ENCODE measurements at regions not wholly inside any gene's neighbourhood (a gene's known extent, or its start where the extent isn't known, plus 50 kb on each side); places are given as distances from the start of the nearest gene placed in this dataset.

GRCh38 chr3:102066470-102066869 lies 217.2 kb downstream of the NFKBIZ start:
- no peak for DNase-seq (ENCODE audit: extremely low spot score)
- CTCF ChIA-PET: no interaction called here
- TF ChIP-seq SUZ12 (IDR thresholded peaks at IDR 0.05) (no peak), FOXA1 (IDR thresholded peaks at IDR 0.05) (no peak), BHLHE40 (IDR thresholded peaks at IDR 0.05; ENCODE audit: borderline replicate concordance) (no peak), ELF4 (IDR thresholded peaks at IDR 0.05) (no peak), CTBP1 (IDR thresholded peaks at IDR 0.05; ENCODE audit: borderline replicate concordance) (no peak), LEF1 (IDR thresholded peaks at IDR 0.05; ENCODE audit: borderline replicate concordance) (no peak), FOXM1 (IDR thresholded peaks at IDR 0.05; ENCODE audit: borderline replicate concordance) (no peak), NFRKB (IDR thresholded peaks at IDR 0.05) (no peak)
- POLR2A ChIA-PET: no interaction called here

- CTCF ChIA-PET: no interaction called here
- no peak for TF ChIP-seq HDGF (IDR thresholded peaks at IDR 0.05; ENCODE audit: borderline replicate concordance)
- no peak for DNase-seq (ENCODE audit: extremely low spot score)
- POLR2A ChIA-PET: no interaction called here
These were observed 219.0 kb downstream of the NFKBIZ start for GRCh38 chr3:102068327-102068726.

GRCh38 chr3:102068736-102069135 lies 219.4 kb downstream of the NFKBIZ start:
- POLR2A ChIA-PET: no interaction called here
- TF ChIP-seq FOXA1 (IDR thresholded peaks at IDR 0.05) (no peak), CTBP1 (IDR thresholded peaks at IDR 0.05; ENCODE audit: borderline replicate concordance) (no peak), ELF4 (IDR thresholded peaks at IDR 0.05) (no peak), LEF1 (IDR thresholded peaks at IDR 0.05; ENCODE audit: borderline replicate concordance) (no peak)
- CTCF ChIA-PET: no interaction called here

GRCh38 chr3:102069211-102069662 lies 219.9 kb downstream of the NFKBIZ start:
- DNase-seq (ENCODE audit: extremely low spot score): no peak
- POLR2A ChIA-PET: no interaction called here
- CTCF ChIA-PET: no interaction called here
- TF ChIP-seq NFRKB (IDR thresholded peaks at IDR 0.05) (no peak), CTBP1 (IDR thresholded peaks at IDR 0.05; ENCODE audit: borderline replicate concordance) (no peak), FOXA1 (IDR thresholded peaks at IDR 0.05) (no peak), ELF4 (IDR thresholded peaks at IDR 0.05) (no peak), LEF1 (IDR thresholded peaks at IDR 0.05; ENCODE audit: borderline replicate concordance) (no peak), FOXM1 (IDR thresholded peaks at IDR 0.05; ENCODE audit: borderline replicate concordance) (no peak), FOXK2 (IDR thresholded peaks at IDR 0.05) (no peak), BHLHE40 (IDR thresholded peaks at IDR 0.05; ENCODE audit: borderline replicate concordance) (no peak)

More at GRCh38 chr3:102068736-102069135, 219.4 kb downstream of the NFKBIZ start:
- DNase-seq (ENCODE audit: extremely low spot score): no peak

GRCh38 chr3:102074946-102075345 lies 225.6 kb downstream of the NFKBIZ start:
- TF ChIP-seq ARNT (IDR thresholded peaks at IDR 0.05) (no peak), BHLHE40 (IDR thresholded peaks at IDR 0.05; ENCODE audit: borderline replicate concordance) (no peak), TARDBP (IDR thresholded peaks at IDR 0.05) (no peak), ELF4 (IDR thresholded peaks at IDR 0.05) (no peak), HDGF (IDR thresholded peaks at IDR 0.05; ENCODE audit: borderline replicate concordance) (no peak), LEF1 (IDR thresholded peaks at IDR 0.05; ENCODE audit: borderline replicate concordance) (no peak), FOXA1 (IDR thresholded peaks at IDR 0.05) (no peak), SP1 (IDR thresholded peaks at IDR 0.05) (no peak), FOXK2 (IDR thresholded peaks at IDR 0.05) (no peak), L3MBTL2 (conservative IDR thresholded peaks at IDR 0.05) (no peak), SUZ12 (IDR thresholded peaks at IDR 0.05) (no peak), NFRKB (IDR thresholded peaks at IDR 0.05) (no peak), FOXM1 (IDR thresholded peaks at IDR 0.05; ENCODE audit: borderline replicate concordance) (no peak), CTBP1 (IDR thresholded peaks at IDR 0.05; ENCODE audit: borderline replicate concordance) (no peak), ZNF384 (IDR thresholded peaks at IDR 0.05) (no peak), PKNOX1 (IDR thresholded peaks at IDR 0.05) (no peak)
- no peak for DNase-seq (ENCODE audit: extremely low spot score)
- CTCF ChIA-PET: no interaction called here
- POLR2A ChIA-PET: no interaction called here

- no peak for TF ChIP-seq LEF1 (IDR thresholded peaks at IDR 0.05; ENCODE audit: borderline replicate concordance)
- no peak for TF ChIP-seq TARDBP (IDR thresholded peaks at IDR 0.05)
- no peak for TF ChIP-seq FOXM1 (IDR thresholded peaks at IDR 0.05; ENCODE audit: borderline replicate concordance)
- TF ChIP-seq FOXK2 (IDR thresholded peaks at IDR 0.05): no peak
- TF ChIP-seq ARNT (IDR thresholded peaks at IDR 0.05): no peak
- no peak for TF ChIP-seq FOXA1 (IDR thresholded peaks at IDR 0.05)
- no peak for TF ChIP-seq SUZ12 (IDR thresholded peaks at IDR 0.05)
- no peak for TF ChIP-seq L3MBTL2 (conservative IDR thresholded peaks at IDR 0.05)
- TF ChIP-seq NFRKB (IDR thresholded peaks at IDR 0.05): no peak
- TF ChIP-seq HDGF (IDR thresholded peaks at IDR 0.05; ENCODE audit: borderline replicate concordance): no peak
- no peak for TF ChIP-seq PKNOX1 (IDR thresholded peaks at IDR 0.05)
- TF ChIP-seq BHLHE40 (IDR thresholded peaks at IDR 0.05; ENCODE audit: borderline replicate concordance): no peak
- TF ChIP-seq ZNF384 (IDR thresholded peaks at IDR 0.05): no peak
- no peak for TF ChIP-seq SP1 (IDR thresholded peaks at IDR 0.05)
- no peak for DNase-seq (ENCODE audit: extremely low spot score)
- POLR2A ChIA-PET: no interaction called here
- CTCF ChIA-PET: no interaction called here
These were observed 229.1 kb downstream of the NFKBIZ start for GRCh38 chr3:102078401-102078800.

- CTCF ChIA-PET: no interaction called here
These were observed 229.8 kb downstream of the NFKBIZ start for GRCh38 chr3:102078854-102079808.

More at GRCh38 chr3:102078854-102079808, 229.8 kb downstream of the NFKBIZ start:
- POLR2A ChIA-PET: no interaction called here
- no peak for TF ChIP-seq FOXK2 (IDR thresholded peaks at IDR 0.05)
- TF ChIP-seq ELF4 (IDR thresholded peaks at IDR 0.05): no peak
- TF ChIP-seq SUZ12 (IDR thresholded peaks at IDR 0.05): no peak
- TF ChIP-seq NFRKB (IDR thresholded peaks at IDR 0.05): no peak
- no peak for TF ChIP-seq FOXA1 (IDR thresholded peaks at IDR 0.05)
- no peak for TF ChIP-seq TARDBP (IDR thresholded peaks at IDR 0.05)
- TF ChIP-seq HDGF (IDR thresholded peaks at IDR 0.05; ENCODE audit: borderline replicate concordance): no peak
- no peak for TF ChIP-seq FOXM1 (IDR thresholded peaks at IDR 0.05; ENCODE audit: borderline replicate concordance)
- no peak for TF ChIP-seq ARNT (IDR thresholded peaks at IDR 0.05)
- TF ChIP-seq SP1 (IDR thresholded peaks at IDR 0.05): no peak
- no peak for TF ChIP-seq BHLHE40 (IDR thresholded peaks at IDR 0.05; ENCODE audit: borderline replicate concordance)
- TF ChIP-seq LEF1 (IDR thresholded peaks at IDR 0.05; ENCODE audit: borderline replicate concordance): no peak
- TF ChIP-seq ZNF384 (IDR thresholded peaks at IDR 0.05): no peak
- TF ChIP-seq CTBP1 (IDR thresholded peaks at IDR 0.05; ENCODE audit: borderline replicate concordance): no peak
- no peak for TF ChIP-seq L3MBTL2 (conservative IDR thresholded peaks at IDR 0.05)
- no peak for TF ChIP-seq PKNOX1 (IDR thresholded peaks at IDR 0.05)
- DNase-seq (ENCODE audit: extremely low spot score): no peak

All from HEK293T (cell line).